Spleen (tissue), 7 donors: ENCODE measurements at regions not wholly inside any gene's neighbourhood (a gene's known extent, or its start where the extent isn't known, plus 50 kb on each side); places are given as distances from the start of the nearest gene placed in this dataset.

Experiments
- POLR2AphosphoS5 ChIP-seq, 3 donors: sonication (generic); formaldehyde crosslinking; IDR thresholded peaks; one replicate each; pipeline ENCODE4 v1.5.1; 2017; ENCODE audit warnings: antibody characterized with exemption in 3 of 3
- TF ChIP-seq, protein P1 (sequence below), 11 experiments: fragments of 200-600 bp in 7 of 11; fragments of 450-650 bp in 4 of 11; sonication (generic) in 4 of 11; IDR thresholded peaks in 8 of 11; conservative IDR thresholded peaks in 3 of 11; 1 replicate in 7 of 11; 2 replicates in 4 of 11; pipeline versions ENCODE4 v1.4.0 to v1.8.0; 2016 to 2021; ENCODE audit warnings: antibody characterized with exemption in 11 of 11, inconsistent platforms in 4 of 11, mild to moderate bottlenecking in 1 of 11
- donor health status: DM: no; HTN: no; CAD: no; lungs with moderate emphysema.
- donor health status: DM: no; HTN: no; CAD: no.
- donor health status: DM: no; HTN: no; CAD: no.

DNA sequence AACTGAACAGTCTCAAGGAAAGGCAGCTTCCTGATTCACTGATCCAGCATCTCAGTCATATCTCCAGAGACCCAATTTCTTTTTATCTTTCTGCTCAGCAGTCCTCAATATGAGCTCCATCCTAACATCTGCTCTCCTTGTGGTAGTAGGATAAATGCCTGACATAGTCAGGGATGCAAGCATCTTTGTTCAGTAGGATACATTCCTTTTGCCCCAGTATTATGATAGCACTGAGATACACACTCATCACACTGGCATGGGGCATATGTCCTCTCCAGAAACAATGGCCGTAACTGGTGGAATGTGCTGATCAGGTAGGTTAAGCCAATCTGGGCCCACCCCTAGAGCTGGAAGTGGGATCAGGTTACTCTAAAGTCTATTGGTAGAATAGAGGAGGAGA lies 207.2 kb downstream of the ETAA1 start:
- TF ChIP-seq, protein P1, sequence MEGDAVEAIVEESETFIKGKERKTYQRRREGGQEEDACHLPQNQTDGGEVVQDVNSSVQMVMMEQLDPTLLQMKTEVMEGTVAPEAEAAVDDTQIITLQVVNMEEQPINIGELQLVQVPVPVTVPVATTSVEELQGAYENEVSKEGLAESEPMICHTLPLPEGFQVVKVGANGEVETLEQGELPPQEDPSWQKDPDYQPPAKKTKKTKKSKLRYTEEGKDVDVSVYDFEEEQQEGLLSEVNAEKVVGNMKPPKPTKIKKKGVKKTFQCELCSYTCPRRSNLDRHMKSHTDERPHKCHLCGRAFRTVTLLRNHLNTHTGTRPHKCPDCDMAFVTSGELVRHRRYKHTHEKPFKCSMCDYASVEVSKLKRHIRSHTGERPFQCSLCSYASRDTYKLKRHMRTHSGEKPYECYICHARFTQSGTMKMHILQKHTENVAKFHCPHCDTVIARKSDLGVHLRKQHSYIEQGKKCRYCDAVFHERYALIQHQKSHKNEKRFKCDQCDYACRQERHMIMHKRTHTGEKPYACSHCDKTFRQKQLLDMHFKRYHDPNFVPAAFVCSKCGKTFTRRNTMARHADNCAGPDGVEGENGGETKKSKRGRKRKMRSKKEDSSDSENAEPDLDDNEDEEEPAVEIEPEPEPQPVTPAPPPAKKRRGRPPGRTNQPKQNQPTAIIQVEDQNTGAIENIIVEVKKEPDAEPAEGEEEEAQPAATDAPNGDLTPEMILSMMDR (IDR thresholded peaks at IDR 0.05 in 8 of 11, conservative IDR thresholded peaks at IDR 0.05 in 3 of 11) = no peak
- no peak for TF ChIP-seq POLR2AphosphoS5 (IDR thresholded peaks at IDR 0.05)
